ENCODE measurements at regions not wholly inside any gene's neighbourhood (a gene's known extent, or its start where the extent isn't known, plus 50 kb on each side); places are given as distances from the start of the nearest gene placed in this dataset.

DNA sequence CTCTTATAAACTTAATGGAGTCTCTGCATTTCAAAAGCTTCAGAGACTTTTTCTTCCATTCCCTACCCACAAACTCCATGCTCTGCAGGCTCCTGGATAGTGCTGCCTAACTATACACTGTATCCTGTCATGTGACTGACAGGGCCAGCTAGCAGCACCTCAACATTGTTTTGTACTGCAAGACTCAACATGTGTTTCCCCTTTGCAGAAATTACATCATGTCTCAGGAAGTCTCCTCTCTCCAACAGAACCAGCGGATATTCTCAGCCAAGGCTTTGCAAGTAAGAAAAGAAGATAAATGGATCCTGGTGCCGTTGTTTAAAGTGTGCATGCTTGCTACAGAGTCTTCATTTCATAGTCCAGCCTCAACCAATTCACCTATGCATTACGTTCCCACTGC is 164.0 kb upstream of the UBASH3B start:
- H3K9me3 ChIP-seq (replicated peaks in 1 of 3), result no peaks in the 10 kb centered on the region
- no peaks in the 10 kb centered on the region for H3K4me1 ChIP-seq (replicated peaks in 1 of 2)
- intact Hi-C loops (cut with DNase I), result no loop called here
- H3K36me3 ChIP-seq (replicated peaks in 1 of 2), result no peaks in the 10 kb centered on the region
- no peak overlapping the region for H3K4me3 ChIP-seq
- peak in 2 of 7 donors; percentile 15 to 29 for DNase-seq
- 38 to 50% (median 43%) methylated on average over 3 of the region's 3 CpGs for WGBS, 4 donors
- no peak overlapping the region for H3K27ac ChIP-seq
- TF ChIP-seq POLR2A (IDR thresholded peaks at IDR 0.05), result no peak
- no peak for TF ChIP-seq CTCF (IDR thresholded peaks at IDR 0.05)
- no peaks in the 10 kb centered on the region for H3K27me3 ChIP-seq

- TF ChIP-seq CTCF (IDR thresholded peaks at IDR 0.05), result no peak
- H3K36me3 ChIP-seq (replicated peaks in 1 of 2), result no peaks in the 10 kb centered on the region
- no peak for DNase-seq
- no peak overlapping the region for H3K4me3 ChIP-seq
- H3K27me3 ChIP-seq, result no peaks in the 10 kb centered on the region
- WGBS, 4 donors, result 79 to 88% (median 85%) methylated on average over 8 of the region's 8 CpGs
- intact Hi-C loops (cut with DNase I), result no loop called here
- no peaks in the 10 kb centered on the region for H3K4me1 ChIP-seq (replicated peaks in 1 of 2)
- no peaks in the 10 kb centered on the region for H3K9me3 ChIP-seq (replicated peaks in 1 of 3)
- no peak overlapping the region for H3K27ac ChIP-seq
These were observed 166.4 kb upstream of the UBASH3B start for GRCh38 chr11:122488892-122489706.

DNA sequence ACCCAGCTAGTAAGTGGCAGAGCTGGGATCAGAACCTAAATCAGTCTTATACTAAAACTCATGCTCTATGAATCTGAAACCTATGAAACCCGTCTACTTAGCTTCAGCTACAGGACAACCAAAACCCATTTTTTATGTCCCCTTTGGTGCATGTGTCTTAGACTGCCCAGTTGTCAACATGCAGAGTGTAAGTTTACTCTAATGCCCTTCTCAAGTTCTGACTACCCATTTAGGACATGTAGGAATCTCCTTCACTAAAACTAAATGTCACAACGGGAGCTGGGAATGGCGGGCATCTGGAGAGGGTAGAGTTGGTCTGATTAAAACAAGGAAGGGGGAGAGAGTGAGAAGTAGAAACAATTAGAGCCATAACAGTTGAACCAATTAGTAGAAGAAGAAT is 167.9 kb upstream of the UBASH3B start:
- Histone ChIP-seq H3K4me1 (replicated peaks in 1 of 2) (no peaks in the 10 kb centered on the region), H3K27me3 (no peaks in the 10 kb centered on the region), H3K27ac (no peak overlapping the region), H3K4me3 (no peak overlapping the region), H3K36me3 (replicated peaks in 1 of 2) (no peaks in the 10 kb centered on the region), H3K9me3 (replicated peaks in 1 of 3) (peaks cover 0 to 8% (median 4%) of the 10 kb centered on the region in 3 donors)
- 79 to 89% (median 84%) methylated on average over 3 of the region's 3 CpGs for WGBS, 4 donors
- DNase-seq, result no peak
- TF ChIP-seq POLR2A (IDR thresholded peaks at IDR 0.05), result no peak
- no peak for TF ChIP-seq CTCF (IDR thresholded peaks at IDR 0.05)
- intact Hi-C loops (cut with DNase I), result no loop called here

DNA sequence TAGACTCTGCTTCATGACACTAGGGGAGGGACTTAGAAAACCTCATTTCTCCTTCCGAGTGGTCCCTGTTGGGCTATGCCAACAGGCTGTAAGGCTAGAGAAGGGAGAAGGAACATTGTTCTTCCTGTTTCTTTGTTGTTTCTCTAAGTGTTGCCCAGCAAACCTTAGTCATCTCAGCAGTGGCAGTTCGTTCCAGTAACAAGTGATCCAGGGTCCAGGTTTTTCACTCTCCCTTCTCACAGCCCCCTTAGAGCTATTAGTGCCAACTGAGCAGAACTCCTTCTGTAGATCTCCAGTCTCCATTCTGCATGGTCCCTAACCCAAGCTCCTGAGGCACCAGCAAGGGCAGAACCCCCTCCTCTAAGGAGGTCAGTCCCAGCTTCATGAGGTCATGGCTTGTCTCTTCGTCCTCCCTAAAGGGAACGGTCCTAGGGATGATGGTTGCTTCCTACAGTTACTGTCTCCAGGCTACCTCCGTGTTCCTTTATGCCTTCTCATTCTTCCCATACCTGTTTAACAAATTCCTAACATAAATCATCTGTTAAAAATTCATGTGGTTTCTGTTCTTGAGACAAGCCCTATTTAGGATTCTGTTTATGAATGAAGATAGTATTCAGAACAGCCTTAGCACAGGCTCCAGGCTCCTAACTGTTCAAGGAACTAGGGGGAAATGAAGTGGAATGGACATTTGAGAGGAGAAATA is 168.6 kb upstream of the UBASH3B start:
- 69 to 81% (median 80%) methylated on average over 5 of the region's 5 CpGs for WGBS, 4 donors
- intact Hi-C loops (cut with DNase I), result no loop called here
- no peaks in the 10 kb centered on the region for H3K36me3 ChIP-seq (replicated peaks in 1 of 2)
- no peak overlapping the region for H3K4me3 ChIP-seq
- no peak overlapping the region for H3K27ac ChIP-seq
- H3K4me1 ChIP-seq (replicated peaks in 1 of 2), result no peaks in the 10 kb centered on the region
- H3K27me3 ChIP-seq, result no peaks in the 10 kb centered on the region
- H3K9me3 ChIP-seq (replicated peaks in 1 of 3), result peaks cover 0 to 8% (median 4%) of the 10 kb centered on the region in 3 donors
- no peak for DNase-seq
- TF ChIP-seq POLR2A (IDR thresholded peaks at IDR 0.05), result no peak
- no peak for TF ChIP-seq CTCF (IDR thresholded peaks at IDR 0.05)

Data from adrenal gland (tissue), 9 donors.